Activated CD8-positive, alpha-beta memory T cell treated with anti-CD3 and anti-CD28 coated beads, Interleukin-2, amount 50 U/mL, for 24 hours (primary cell): ENCODE measurements at regions not wholly inside any gene's neighbourhood (a gene's known extent, or its start where the extent isn't known, plus 50 kb on each side); places are given as distances from the start of the nearest gene placed in this dataset.
"Not testable (repeated sequence)": the region's sequence is repeated elsewhere in the genome, so short reads cannot be mapped to it uniquely, and the experiment has no call there.

Experiments
- DNase-seq: peaks from one replicate; pipeline ENCODE4 v3.0.0-alpha.2; 2020; ENCODE audit errors: extremely low read depth

DNA sequence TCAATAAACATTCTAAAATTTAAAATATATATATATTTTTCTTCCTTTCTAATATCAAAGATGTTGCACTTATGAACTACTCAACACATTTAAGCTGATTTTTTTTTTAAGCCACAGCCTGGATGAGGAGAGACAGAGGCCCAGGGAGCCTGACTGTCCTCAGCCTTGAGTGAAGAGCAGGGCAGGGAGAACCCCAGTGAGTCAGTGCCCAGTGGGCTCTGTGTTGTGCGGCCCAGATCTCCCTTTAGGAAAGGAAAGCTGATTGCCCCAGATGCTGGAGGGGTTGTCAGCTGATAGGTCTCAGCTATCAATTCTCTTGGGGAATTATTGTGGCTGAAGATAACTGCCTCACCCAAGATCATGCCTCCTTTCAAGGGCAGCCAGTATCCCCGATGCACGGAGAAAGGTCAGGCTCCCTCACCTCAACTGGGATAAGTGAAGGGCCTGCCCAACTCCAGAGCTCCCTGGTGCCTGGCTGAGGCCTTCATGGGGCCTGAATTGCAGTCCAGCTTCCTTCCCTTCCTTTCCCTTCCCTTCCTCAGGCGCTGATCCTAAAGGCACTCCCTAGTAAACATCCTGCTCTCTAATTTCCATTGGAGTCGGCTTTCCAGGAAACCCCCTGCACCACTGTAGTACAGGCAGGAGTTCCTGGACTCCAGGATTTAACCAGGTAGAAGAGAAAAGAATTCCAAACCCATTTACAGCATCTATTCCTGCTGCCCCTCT lies 106.9 kb upstream of the ATL2 start:
- DNase-seq, result no peak

DNA sequence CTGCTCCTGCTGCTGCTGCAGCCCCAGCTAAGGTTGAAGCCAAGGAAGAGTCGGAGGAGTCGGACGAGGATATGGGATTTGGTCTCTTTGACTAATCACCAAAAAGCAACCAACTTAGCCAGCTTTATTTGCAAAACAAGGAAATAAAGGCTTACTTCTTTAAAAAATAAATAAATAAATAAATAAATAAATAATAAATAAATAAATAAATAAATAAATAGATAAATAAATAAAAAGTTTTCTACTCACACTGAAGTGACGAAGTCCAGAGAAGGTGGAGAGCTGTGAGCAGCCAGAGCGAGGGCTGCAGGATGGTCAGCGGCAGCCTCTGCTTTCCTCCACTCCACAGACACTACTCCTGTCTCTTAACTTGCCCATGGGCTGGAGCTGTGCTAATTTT lies 105.6 kb upstream of the ATL2 start:
- DNase-seq, result not testable (repeated sequence)

- DNase-seq, result no peak
Observed at GRCh38 chr2:38480617-38481016, 103.5 kb upstream of the ATL2 start.

DNA sequence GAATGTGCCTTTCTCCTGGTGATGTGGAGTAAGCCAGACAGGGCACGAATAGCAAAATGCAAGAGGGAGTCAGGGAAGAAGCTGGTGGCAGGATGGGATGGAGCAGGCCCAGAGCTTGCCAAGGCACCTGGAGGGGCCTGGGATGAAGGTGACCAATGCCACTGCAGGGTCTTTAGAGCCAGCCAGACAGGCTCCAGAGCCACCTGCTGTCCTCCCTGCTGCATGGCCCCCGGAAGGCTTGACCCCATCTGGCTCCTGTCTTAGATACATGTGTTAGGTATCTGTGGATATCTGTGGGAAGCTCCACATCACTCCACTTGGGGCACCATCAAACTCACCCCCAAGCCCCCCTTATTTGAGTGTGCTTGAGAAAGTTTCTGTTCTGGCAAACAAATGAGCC lies 99.9 kb upstream of the ATL2 start:
- DNase-seq, result no peak

DNA sequence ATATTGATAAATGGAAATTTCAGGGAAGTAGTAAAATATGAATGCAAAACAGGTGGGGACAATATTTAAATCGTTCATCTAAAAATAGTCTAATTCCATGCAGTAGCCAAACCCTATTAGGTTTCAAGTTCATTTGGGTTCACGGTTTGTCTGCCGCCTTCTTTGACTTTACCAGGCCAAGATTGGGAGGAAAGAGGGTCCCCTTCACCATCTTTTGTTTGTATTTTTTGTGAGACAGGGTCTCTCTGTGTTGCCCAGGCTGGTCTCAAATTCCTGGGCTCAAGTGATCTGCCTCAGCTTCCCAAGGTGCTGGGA lies 98.5 kb upstream of the ATL2 start:
- no peak for DNase-seq

DNA sequence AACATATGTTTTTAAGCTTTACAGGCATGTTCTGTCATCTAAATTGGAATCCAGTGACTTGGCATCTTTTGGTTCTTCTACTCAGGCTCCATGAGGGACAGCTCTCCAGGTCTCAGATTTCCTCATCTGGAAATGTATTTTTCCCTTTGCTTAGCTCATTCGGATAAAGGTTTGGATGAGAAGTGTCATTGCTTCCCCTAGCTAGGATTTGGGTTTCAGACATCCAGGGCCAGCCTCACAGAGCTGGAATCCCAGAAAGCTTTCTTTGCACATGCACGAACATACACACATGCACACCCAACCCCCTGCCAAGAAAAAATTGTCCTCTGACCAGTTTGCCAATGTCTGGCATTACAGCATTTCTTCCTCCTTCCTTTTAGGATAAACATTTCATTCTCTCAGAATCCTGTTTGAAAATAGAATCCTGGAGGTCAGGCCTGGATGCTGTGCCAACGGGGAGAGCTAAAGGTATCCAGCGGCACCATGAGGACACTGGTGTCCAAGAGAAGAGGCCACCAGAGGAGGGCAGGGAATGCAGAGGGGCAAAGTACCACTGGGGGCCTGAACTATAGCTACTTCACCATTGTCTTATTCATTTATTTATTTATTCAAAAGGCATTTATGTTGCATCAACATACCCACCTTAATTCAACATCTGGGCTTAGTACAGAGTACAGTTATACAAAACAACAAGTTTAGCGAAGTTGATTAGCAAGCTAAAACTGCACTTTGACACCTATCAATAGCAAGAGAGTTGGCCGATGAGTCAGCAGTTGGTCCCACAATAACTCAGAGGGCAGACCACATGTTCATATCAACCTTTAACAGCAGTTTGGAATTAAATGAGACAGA lies 97.9 kb upstream of the ATL2 start:
- DNase-seq, result no peak

DNA sequence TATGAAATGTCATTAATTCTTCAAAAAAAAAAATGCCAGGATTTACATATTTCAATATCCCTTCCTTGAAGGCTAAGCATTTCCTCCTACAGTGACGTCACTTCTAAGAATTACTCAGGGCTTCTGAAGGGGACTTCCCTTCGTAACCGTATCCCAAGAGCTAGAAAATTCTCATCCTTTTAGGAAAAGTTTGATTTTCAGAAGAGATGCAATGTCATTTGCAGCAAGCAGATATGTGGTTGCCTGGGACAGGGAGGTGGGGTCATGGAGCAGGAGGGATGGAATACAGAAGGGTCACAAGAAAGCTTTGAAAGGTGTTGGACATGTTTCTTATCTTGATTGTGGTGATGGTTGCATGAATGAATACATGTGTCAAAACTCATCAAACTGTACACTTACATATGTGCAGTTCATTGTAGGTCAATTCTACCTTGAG lies 97.0 kb upstream of the ATL2 start:
- DNase-seq, result no peak

DNA sequence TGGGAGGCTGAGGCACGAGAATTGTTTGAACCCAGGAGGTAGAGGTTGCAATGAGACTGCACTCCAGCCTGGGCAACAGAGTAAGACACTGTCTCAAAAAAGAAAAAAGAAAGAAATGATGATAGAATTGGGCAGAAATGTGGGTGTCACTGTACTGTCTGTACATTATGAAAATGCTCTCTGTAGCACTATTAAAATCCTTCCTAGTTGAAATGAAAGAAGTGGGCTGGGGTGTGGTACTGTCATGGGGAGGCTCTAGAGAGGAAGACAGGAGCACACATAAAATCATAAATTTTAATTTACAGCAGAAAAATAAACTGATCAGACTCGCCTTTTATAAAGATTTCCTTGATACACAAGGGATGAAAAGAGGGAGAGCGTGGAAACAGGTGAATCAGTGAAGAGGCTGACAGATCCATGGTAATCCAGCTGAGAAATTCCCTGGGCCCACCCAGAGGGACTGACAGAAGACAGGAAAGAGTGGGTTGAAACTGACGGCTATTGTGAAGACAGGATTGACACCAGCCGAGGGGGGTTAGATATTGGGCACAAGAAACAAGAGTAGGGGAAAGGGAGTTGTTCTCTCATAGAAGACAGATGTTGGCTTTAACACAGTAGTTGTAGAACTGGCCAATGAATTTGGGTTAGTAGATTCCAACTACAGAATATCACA lies 96.4 kb upstream of the ATL2 start:
- DNase-seq, result no peak

DNA sequence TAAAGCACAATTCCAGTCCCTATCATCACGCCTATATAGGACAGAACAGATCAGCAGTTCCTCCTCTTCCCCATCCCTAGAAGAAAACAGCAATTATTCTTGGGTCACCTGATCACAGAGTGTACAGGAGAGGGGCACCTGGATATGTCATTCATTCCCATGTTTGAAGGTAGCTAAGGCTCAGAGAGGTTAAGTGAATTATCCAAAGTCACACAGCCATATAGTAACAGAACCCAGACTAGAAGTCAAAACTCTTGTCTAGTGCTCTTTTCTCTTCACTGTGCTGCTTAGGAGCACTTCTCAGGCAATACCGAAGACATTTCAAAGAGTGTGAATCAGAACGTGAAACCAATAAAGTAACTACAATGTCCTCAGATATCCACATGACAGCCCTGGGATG lies 93.0 kb upstream of the ATL2 start:
- no peak for DNase-seq

DNA sequence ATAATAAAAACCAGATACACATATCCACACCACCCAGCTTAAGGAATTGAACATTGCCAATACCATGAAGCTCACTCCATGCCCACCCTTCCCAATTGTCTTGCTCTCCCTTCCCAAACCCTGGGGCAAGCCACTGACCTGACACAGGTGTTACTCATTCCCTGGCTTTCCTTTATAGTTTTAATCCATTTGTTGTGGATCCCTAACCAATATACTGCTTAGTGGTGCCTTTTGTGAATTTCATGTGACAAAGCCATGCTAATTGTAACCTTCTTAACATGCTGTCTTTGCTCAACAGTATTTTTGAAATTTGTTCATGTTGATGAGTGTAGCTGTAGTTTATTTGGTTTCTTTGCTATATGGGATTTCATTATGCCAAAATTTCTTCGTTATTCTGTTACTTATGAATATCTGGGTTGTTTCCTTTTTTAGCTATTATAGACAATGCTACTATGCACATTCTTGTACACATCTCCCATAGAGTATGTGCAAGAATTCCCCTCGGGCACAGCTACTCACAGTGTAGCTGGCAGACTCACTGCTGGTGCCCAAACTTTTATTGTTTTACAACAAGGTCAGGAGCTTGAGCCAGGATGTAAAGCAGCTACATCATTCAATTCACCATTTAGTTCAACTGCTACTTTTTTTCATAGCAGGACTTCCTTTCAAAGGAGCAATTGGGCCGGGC lies 90.8 kb upstream of the ATL2 start:
- no peak for DNase-seq

GRCh38 chr2:38466876-38467767 lies 90.0 kb upstream of the ATL2 start:
- DNase-seq, result no peak

DNA sequence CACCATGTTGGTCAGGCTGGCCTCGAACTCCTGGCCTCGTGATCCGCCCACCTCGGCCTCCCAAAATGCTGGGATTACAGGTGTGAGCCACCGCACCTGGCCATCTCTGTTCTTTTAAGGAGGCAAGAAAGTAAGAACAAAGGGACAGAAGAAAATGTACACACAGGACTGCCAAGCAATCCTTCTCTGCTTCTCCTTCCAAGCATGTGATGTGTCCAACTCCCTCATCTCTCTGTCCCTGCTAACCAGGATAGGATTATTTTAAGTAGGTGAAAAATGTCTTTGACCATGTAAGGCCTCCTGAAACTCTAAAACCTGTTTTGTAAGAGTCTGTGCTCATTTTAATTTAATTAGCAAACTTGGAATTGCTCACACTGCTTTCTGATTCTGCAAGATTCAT lies 89.3 kb upstream of the ATL2 start:
- no peak for DNase-seq

DNA sequence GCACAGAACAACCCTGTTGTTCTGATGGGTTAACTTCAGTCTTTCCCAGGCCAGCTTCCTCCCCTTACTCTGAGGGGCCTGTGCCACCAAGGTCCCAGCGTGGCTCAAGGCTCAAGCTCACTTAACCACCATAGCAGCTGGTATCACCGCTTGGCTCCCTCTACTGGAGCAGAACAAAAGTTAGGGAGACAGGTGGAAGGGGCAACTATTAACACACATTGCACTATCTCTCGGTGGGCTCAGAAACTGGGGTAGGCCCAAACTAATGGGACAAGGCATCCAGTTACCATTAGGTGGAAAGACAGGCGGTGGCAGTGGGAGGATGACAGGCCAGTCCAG lies 88.7 kb upstream of the ATL2 start:
- DNase-seq, result no peak

DNA sequence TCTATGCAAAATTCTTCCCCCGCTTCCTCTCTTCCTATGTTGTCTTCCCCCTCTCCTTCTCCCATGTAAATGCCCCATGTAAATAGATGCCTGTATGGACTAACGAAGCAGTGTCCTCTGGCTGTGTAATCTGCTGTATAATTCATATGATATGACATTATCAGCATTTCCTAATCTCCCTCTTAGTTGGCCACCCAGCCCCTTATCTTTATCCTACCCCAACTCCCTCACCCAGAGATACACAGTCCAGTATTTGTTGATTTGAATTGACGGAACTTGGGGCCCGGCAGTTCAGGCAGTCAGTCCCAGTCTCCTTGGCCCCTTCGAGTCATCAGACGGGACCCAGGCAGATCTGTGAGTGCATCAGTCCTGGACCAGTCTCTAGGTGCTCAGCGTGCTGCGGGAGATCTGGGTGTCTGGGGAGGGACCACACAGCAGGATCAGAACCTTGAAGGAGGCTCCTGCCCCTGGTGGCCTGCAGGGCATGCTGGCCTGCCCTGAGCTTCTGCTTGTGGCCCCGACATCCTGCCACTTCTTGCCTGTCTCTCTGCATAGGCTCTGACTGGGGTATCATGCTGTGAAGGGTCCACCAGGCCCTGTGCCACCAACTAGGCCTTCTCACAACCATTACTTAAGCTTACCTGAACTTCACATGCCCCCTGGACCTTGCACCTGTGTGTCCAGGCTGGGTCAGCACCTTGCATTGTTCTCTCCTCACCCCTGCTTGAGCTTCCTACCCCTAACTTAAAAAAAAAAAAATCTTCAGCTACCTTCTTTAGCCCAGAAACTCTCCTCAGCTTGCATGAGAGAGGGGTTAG lies 88.1 kb upstream of the ATL2 start:
- DNase-seq, result no peak

- DNase-seq, result no peak
Observed at GRCh38 chr2:38463752-38464151, 86.7 kb upstream of the ATL2 start.

- peak; percentile 27 for DNase-seq
Observed at GRCh38 chr2:38462121-38462661, 85.1 kb upstream of the ATL2 start.

GRCh38 chr2:38461470-38461869 lies 84.4 kb upstream of the ATL2 start:
- DNase-seq, result no peak

GRCh38 chr2:38460313-38460712 lies 83.2 kb upstream of the ATL2 start:
- no peak for DNase-seq

- DNase-seq, result no peak
Observed at GRCh38 chr2:38454081-38454480, 77.0 kb upstream of the ATL2 start.

GRCh38 chr2:38451778-38452177 lies 74.7 kb upstream of the ATL2 start:
- DNase-seq, result not testable (repeated sequence)
